WTC11 (cell line): ENCODE measurements at regions not wholly inside any gene's neighbourhood (a gene's known extent, or its start where the extent isn't known, plus 50 kb on each side); places are given as distances from the start of the nearest gene placed in this dataset.

ENCODE experiments used
- ATAC-seq: fragments of 200-7000 bp; cut with Tn5 transposase; 2 replicates; pipeline ENCODE4 v1.10.0; 2021; ENCODE audit warnings: mild to moderate bottlenecking, moderate library complexity
- CTCF ChIA-PET: fragments of 300-600 bp; sonication (Branson Sonifier 250); formaldehyde crosslinking; loops from one replicate; lab custom pipeline; 2021; ENCODE audit warnings: antibody characterized with exemption; lab: Charles Lee
- POLR2A ChIA-PET: fragments of 350-600 bp; sonication (Branson Sonifier 250); formaldehyde crosslinking; loops from one replicate; lab custom pipeline; 2021; ENCODE audit warnings: antibody characterized with exemption; lab: Charles Lee
- DNase-seq: peaks from one replicate; pipeline ENCODE4 v3.0.0; 2021; ENCODE audit warnings: low spot score
- H3K27ac Mint-ChIP-seq: 2 replicates; pipeline ENCODE4 v1.8.0; 2021; ENCODE audit warnings: mixed read lengths
- H3K27me3 Mint-ChIP-seq: 2 replicates; pipeline ENCODE4 v1.8.0; 2021; ENCODE audit warnings: low read depth, mild to moderate bottlenecking, moderate library complexity, mixed read lengths
- H3K36me3 Mint-ChIP-seq: 2 replicates; pipeline ENCODE4 v1.8.0; 2021; ENCODE audit warnings: mixed read lengths
- H3K4me1 Mint-ChIP-seq: 2 replicates; pipeline ENCODE4 v1.8.0; 2022; ENCODE audit warnings: mixed read lengths
- H3K4me3 Mint-ChIP-seq: 2 replicates; pipeline ENCODE4 v1.8.0; 2021; ENCODE audit warnings: mild to moderate bottlenecking, moderate library complexity, mixed read lengths
- H3K9me3 Mint-ChIP-seq: 2 replicates; pipeline ENCODE4 v1.8.0; 2021; ENCODE audit warnings: mixed read lengths
- ATF3 ChIP-seq: sonication (generic); formaldehyde crosslinking; conservative IDR thresholded peaks from 2 replicates; pipeline ENCODE4 v1.8.1; 2022; ENCODE audit warnings: mild to moderate bottlenecking, missing genetic modification reagents
- EMX1 ChIP-seq: fragments of 250-450 bp; sonication (Bioruptor Pico); IDR thresholded peaks from 2 replicates; pipeline ENCODE4 v1.8.0; 2021; ENCODE audit warnings: mild to moderate bottlenecking
- GTF2I ChIP-seq: fragments of 250-450 bp; sonication (Bioruptor Pico); conservative IDR thresholded peaks from 2 replicates; pipeline ENCODE4 v1.4.0; 2021; ENCODE audit warnings: mild to moderate bottlenecking
- IRF1 ChIP-seq: sonication (generic); formaldehyde crosslinking; IDR thresholded peaks from 2 replicates; pipeline ENCODE4 v1.8.0; 2023; ENCODE audit warnings: missing genetic modification reagents
- NR1H2 ChIP-seq: sonication (generic); formaldehyde crosslinking; IDR thresholded peaks from 2 replicates; pipeline ENCODE4 v1.9.0; 2021; ENCODE audit warnings: mild to moderate bottlenecking, moderate library complexity, missing genetic modification reagents
- NR3C1 ChIP-seq: sonication (generic); formaldehyde crosslinking; conservative IDR thresholded peaks from 2 replicates; pipeline ENCODE4 v1.8.1; 2023; ENCODE audit warnings: low read depth, mild to moderate bottlenecking, missing genetic modification reagents
- OVOL2 ChIP-seq: fragments of 250-450 bp; sonication (Bioruptor Pico); IDR thresholded peaks from 2 replicates; pipeline ENCODE4 v1.9.0; 2021; ENCODE audit warnings: mild to moderate bottlenecking, borderline replicate concordance
- RORB ChIP-seq: fragments of 250-450 bp; sonication (Bioruptor Pico); IDR thresholded peaks from 2 replicates; pipeline ENCODE4 v1.9.0; 2021; ENCODE audit warnings: mild to moderate bottlenecking
- TCF7 ChIP-seq: sonication (generic); formaldehyde crosslinking; IDR thresholded peaks from 2 replicates; pipeline ENCODE4 v1.8.0; 2022; ENCODE audit warnings: mild to moderate bottlenecking, low read depth, missing genetic modification reagents, moderate library complexity
- TEAD1 ChIP-seq: sonication (generic); formaldehyde crosslinking; IDR thresholded peaks from 2 replicates; pipeline ENCODE4 v1.8.0; 2022; ENCODE audit warnings: mild to moderate bottlenecking, missing genetic modification reagents
- ZBTB21 ChIP-seq: sonication (generic); formaldehyde crosslinking; IDR thresholded peaks from 2 replicates; pipeline ENCODE4 v1.8.1; 2023; ENCODE audit warnings: mild to moderate bottlenecking, missing genetic modification reagents, borderline replicate concordance
- ZMAT4 ChIP-seq: fragments of 250-450 bp; sonication (Bioruptor Pico); IDR thresholded peaks from 2 replicates; pipeline ENCODE4 v1.9.0; 2021; ENCODE audit warnings: mild to moderate bottlenecking
- ZNF317 ChIP-seq: sonication (generic); formaldehyde crosslinking; IDR thresholded peaks from 2 replicates; pipeline ENCODE4 v1.8.1; 2023; ENCODE audit warnings: low read depth, mild to moderate bottlenecking, moderate library complexity, missing genetic modification reagents, borderline replicate concordance
- ZNF423 ChIP-seq: fragments of 250-450 bp; sonication (Bioruptor Pico); IDR thresholded peaks from 2 replicates; pipeline ENCODE4 v2.1.2; 2022; ENCODE audit warnings: mild to moderate bottlenecking, moderate library complexity
- ZNF671 ChIP-seq: fragments of 250-450 bp; sonication (Bioruptor Pico); IDR thresholded peaks from 2 replicates; pipeline ENCODE4 v1.8.0; 2021; ENCODE audit warnings: mild to moderate bottlenecking
- TF ChIP-seq, protein P1 (sequence below): sonication (generic); formaldehyde crosslinking; IDR thresholded peaks from 2 replicates; pipeline ENCODE4 v1.8.0; 2022; ENCODE audit warnings: mild to moderate bottlenecking, missing genetic modification reagents
- TF ChIP-seq, protein P2 (sequence below): fragments of 250-450 bp; sonication (Bioruptor Pico); IDR thresholded peaks from 2 replicates; pipeline ENCODE4 v1.9.0; 2021; ENCODE audit warnings: mild to moderate bottlenecking
- TF ChIP-seq, protein P3 (sequence below): sonication (generic); formaldehyde crosslinking; IDR thresholded peaks from 2 replicates; pipeline ENCODE4 v1.8.0; 2022; ENCODE audit warnings: mild to moderate bottlenecking, missing genetic modification reagents
- TF ChIP-seq, protein P4 (sequence below): fragments of 250-450 bp; sonication (Bioruptor Pico); IDR thresholded peaks from 2 replicates; pipeline ENCODE4 v1.8.0; 2021; ENCODE audit warnings: mild to moderate bottlenecking
- TF ChIP-seq, protein P5 (sequence below): sonication (generic); formaldehyde crosslinking; IDR thresholded peaks from 2 replicates; pipeline ENCODE4 v1.8.1; 2022; ENCODE audit warnings: low read depth, mild to moderate bottlenecking, moderate library complexity, missing genetic modification reagents, borderline replicate concordance
- TF ChIP-seq, protein P6 (sequence below): sonication (generic); formaldehyde crosslinking; conservative IDR thresholded peaks from 2 replicates; pipeline ENCODE4 v1.8.1; 2023; ENCODE audit warnings: mild to moderate bottlenecking, low read depth, missing genetic modification reagents, moderate library complexity

DNA sequence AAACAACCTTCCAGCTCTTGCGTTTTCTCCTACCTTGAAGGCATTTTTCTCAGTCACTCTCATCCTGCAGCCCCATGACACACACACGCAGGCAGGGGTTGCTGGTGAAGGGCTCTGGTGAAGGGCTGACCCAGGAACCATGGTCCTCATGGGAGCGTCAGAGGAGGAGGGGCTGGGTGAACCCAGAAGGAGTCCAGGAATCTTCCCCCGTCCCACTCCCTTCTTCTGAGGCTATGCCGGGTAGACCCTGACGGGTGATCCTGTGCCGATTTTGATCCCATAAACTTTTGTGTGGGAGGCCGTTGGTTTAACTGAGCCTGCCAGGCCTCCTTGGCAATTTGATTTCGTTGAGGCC lies 278.4 kb upstream of the FOXF1 start:
- peaks cover 3% of the 10 kb centered on the region; the same call in 1 of the 2 replicates for H3K27me3 Mint-ChIP-seq
- POLR2A ChIA-PET: no interaction called here
- H3K4me1 Mint-ChIP-seq: 0 out of 2 replicates have a peak, but pooled peaks cover 8% of the 10 kb centered on the region
- no peak overlapping the region for H3K4me3 Mint-ChIP-seq
- peaks cover 15% of the 10 kb centered on the region for H3K9me3 Mint-ChIP-seq
- TF ChIP-seq ZBTB21 (CRISPR knock-in tag) (no peak), OVOL2 (CRISPR knock-in tag) (no peak), ATF3 (no peak), GTF2I (no peak), ZMAT4 (CRISPR knock-in tag) (no peak)
- TF ChIP-seq, protein P1, sequence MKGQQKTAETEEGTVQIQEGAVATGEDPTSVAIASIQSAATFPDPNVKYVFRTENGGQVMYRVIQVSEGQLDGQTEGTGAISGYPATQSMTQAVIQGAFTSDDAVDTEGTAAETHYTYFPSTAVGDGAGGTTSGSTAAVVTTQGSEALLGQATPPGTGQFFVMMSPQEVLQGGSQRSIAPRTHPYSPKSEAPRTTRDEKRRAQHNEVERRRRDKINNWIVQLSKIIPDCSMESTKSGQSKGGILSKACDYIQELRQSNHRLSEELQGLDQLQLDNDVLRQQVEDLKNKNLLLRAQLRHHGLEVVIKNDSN (CRISPR knock-in tag): no peak
- TF ChIP-seq, protein P2, sequence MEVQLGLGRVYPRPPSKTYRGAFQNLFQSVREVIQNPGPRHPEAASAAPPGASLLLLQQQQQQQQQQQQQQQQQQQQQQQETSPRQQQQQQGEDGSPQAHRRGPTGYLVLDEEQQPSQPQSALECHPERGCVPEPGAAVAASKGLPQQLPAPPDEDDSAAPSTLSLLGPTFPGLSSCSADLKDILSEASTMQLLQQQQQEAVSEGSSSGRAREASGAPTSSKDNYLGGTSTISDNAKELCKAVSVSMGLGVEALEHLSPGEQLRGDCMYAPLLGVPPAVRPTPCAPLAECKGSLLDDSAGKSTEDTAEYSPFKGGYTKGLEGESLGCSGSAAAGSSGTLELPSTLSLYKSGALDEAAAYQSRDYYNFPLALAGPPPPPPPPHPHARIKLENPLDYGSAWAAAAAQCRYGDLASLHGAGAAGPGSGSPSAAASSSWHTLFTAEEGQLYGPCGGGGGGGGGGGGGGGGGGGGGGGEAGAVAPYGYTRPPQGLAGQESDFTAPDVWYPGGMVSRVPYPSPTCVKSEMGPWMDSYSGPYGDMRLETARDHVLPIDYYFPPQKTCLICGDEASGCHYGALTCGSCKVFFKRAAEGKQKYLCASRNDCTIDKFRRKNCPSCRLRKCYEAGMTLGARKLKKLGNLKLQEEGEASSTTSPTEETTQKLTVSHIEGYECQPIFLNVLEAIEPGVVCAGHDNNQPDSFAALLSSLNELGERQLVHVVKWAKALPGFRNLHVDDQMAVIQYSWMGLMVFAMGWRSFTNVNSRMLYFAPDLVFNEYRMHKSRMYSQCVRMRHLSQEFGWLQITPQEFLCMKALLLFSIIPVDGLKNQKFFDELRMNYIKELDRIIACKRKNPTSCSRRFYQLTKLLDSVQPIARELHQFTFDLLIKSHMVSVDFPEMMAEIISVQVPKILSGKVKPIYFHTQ (CRISPR knock-in tag): no peak
- TF ChIP-seq, all 79 proteins: peak for 0
- DNase-seq (no peak), ATAC-seq (no peak)
- H3K27ac Mint-ChIP-seq: no peak overlapping the region
- H3K36me3 Mint-ChIP-seq: peaks cover 6% of the 10 kb centered on the region
- CTCF ChIA-PET: interaction anchor here (1.8 kb wide), 1 partner anchor 21 kb away, joined by 5 read pairs; no protein-coding TSS in a partner anchor

GRCh38 chr16:86232496-86232895 lies 277.8 kb upstream of the FOXF1 start:
- Mint-ChIP-seq H3K27me3 (peaks cover 3% of the 10 kb centered on the region; the same call in 1 of the 2 replicates), H3K4me3 (no peak overlapping the region), H3K4me1 (0 out of 2 replicates have a peak, but pooled peaks cover 8% of the 10 kb centered on the region), H3K27ac (no peak overlapping the region), H3K9me3 (peaks cover 15% of the 10 kb centered on the region)
- DNase-seq (no peak), ATAC-seq (no peak)
- CTCF ChIA-PET: interaction anchor here (1.8 kb wide), 1 partner anchor 20 kb away, joined by 5 read pairs; no protein-coding TSS in a partner anchor
- POLR2A ChIA-PET: no interaction called here
- TF ChIP-seq IRF1 (no peak), ATF3 (no peak), ZNF671 (CRISPR knock-in tag) (no peak), NR3C1 (no peak), TEAD1 (CRISPR knock-in tag) (no peak), NR1H2 (CRISPR knock-in tag) (no peak), RORB (CRISPR knock-in tag) (no peak), ZNF423 (CRISPR knock-in tag) (no peak), ZBTB21 (CRISPR knock-in tag) (no peak), ZNF317 (CRISPR knock-in tag) (no peak), TCF7 (CRISPR knock-in tag) (no peak), EMX1 (CRISPR knock-in tag) (no peak), ZMAT4 (CRISPR knock-in tag) (no peak), OVOL2 (CRISPR knock-in tag) (no peak)
- TF ChIP-seq, protein P3, sequence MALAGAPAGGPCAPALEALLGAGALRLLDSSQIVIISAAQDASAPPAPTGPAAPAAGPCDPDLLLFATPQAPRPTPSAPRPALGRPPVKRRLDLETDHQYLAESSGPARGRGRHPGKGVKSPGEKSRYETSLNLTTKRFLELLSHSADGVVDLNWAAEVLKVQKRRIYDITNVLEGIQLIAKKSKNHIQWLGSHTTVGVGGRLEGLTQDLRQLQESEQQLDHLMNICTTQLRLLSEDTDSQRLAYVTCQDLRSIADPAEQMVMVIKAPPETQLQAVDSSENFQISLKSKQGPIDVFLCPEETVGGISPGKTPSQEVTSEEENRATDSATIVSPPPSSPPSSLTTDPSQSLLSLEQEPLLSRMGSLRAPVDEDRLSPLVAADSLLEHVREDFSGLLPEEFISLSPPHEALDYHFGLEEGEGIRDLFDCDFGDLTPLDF: no peak
- TF ChIP-seq, protein P4, sequence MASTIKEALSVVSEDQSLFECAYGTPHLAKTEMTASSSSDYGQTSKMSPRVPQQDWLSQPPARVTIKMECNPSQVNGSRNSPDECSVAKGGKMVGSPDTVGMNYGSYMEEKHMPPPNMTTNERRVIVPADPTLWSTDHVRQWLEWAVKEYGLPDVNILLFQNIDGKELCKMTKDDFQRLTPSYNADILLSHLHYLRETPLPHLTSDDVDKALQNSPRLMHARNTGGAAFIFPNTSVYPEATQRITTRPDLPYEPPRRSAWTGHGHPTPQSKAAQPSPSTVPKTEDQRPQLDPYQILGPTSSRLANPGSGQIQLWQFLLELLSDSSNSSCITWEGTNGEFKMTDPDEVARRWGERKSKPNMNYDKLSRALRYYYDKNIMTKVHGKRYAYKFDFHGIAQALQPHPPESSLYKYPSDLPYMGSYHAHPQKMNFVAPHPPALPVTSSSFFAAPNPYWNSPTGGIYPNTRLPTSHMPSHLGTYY (CRISPR knock-in tag): no peak
- TF ChIP-seq, protein P5, sequence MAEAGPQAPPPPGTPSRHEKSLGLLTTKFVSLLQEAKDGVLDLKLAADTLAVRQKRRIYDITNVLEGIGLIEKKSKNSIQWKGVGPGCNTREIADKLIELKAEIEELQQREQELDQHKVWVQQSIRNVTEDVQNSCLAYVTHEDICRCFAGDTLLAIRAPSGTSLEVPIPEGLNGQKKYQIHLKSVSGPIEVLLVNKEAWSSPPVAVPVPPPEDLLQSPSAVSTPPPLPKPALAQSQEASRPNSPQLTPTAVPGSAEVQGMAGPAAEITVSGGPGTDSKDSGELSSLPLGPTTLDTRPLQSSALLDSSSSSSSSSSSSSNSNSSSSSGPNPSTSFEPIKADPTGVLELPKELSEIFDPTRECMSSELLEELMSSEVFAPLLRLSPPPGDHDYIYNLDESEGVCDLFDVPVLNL (CRISPR knock-in tag): no peak
- TF ChIP-seq, protein P6, sequence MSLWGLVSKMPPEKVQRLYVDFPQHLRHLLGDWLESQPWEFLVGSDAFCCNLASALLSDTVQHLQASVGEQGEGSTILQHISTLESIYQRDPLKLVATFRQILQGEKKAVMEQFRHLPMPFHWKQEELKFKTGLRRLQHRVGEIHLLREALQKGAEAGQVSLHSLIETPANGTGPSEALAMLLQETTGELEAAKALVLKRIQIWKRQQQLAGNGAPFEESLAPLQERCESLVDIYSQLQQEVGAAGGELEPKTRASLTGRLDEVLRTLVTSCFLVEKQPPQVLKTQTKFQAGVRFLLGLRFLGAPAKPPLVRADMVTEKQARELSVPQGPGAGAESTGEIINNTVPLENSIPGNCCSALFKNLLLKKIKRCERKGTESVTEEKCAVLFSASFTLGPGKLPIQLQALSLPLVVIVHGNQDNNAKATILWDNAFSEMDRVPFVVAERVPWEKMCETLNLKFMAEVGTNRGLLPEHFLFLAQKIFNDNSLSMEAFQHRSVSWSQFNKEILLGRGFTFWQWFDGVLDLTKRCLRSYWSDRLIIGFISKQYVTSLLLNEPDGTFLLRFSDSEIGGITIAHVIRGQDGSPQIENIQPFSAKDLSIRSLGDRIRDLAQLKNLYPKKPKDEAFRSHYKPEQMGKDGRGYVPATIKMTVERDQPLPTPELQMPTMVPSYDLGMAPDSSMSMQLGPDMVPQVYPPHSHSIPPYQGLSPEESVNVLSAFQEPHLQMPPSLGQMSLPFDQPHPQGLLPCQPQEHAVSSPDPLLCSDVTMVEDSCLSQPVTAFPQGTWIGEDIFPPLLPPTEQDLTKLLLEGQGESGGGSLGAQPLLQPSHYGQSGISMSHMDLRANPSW (CRISPR knock-in tag): no peak
- TF ChIP-seq, all 79 proteins: peak for 0
- peaks cover 6% of the 10 kb centered on the region for H3K36me3 Mint-ChIP-seq
